Activated B cell treated with CpG ODN at 0.5 μM for 24 hours (primary cell): ENCODE measurements at regions not wholly inside any gene's neighbourhood (a gene's known extent, or its start where the extent isn't known, plus 50 kb on each side); places are given as distances from the start of the nearest gene placed in this dataset.

Experiments used
- ATAC-seq: fragments of 200-7000 bp; cut with Tn5 transposase; one replicate; pipeline ENCODE4 v1.10.0; 2021; ENCODE audit warnings: low read depth, mild to moderate bottlenecking, moderate library complexity
- CTCF ChIA-PET: fragments of 350-600 bp; sonication (Branson Sonifier 250); formaldehyde crosslinking; loops from one replicate; lab custom pipeline; 2021; ENCODE audit warnings: antibody characterized with exemption; lab: Charles Lee
- POLR2A ChIA-PET: fragments of 350-600 bp; sonication (Branson Sonifier 250); formaldehyde crosslinking; loops from one replicate; lab custom pipeline; 2021; ENCODE audit warnings: antibody characterized with exemption; lab: Charles Lee
- DNase-seq: peaks from one replicate; pipeline ENCODE4 v3.0.0; 2022
- H3K27ac Mint-ChIP-seq: one replicate; pipeline ENCODE4 v1.8.0; 2020; ENCODE audit warnings: mixed read lengths
- H3K27me3 Mint-ChIP-seq: one replicate; pipeline ENCODE4 v1.8.0; 2021; ENCODE audit warnings: mixed read lengths
- H3K36me3 Mint-ChIP-seq: one replicate; pipeline ENCODE4 v1.8.0; 2021; ENCODE audit warnings: low read depth, mixed read lengths
- H3K4me1 Mint-ChIP-seq: one replicate; pipeline ENCODE4 v1.8.0; 2021; ENCODE audit warnings: mixed read lengths
- H3K4me3 Mint-ChIP-seq: one replicate; pipeline ENCODE4 v1.8.0; 2020; ENCODE audit warnings: mild to moderate bottlenecking, mixed read lengths
- H3K9me3 Mint-ChIP-seq: one replicate; pipeline ENCODE4 v1.8.0; 2020; ENCODE audit warnings: mixed read lengths
- CTCF ChIP-seq: fragments of 200-600 bp; IDR thresholded peaks from one replicate; pipeline ENCODE4 v1.8.0; 2022; ENCODE audit warnings: antibody characterized with exemption, mild to moderate bottlenecking
- intact Hi-C: fragments of 100-400 bp; cut with micrococcal nuclease; formaldehyde crosslinking; loops from one replicate; pipeline ENCODE4 v1.15.1; 2024

- Mint-ChIP-seq H3K4me3 (no peak overlapping the region), H3K27ac (peak overlapping the region; percentile 25), H3K9me3 (no peaks in the 10 kb centered on the region)
These were observed 161.6 kb upstream of the TNFAIP3 start for GRCh38 chr6:137705160-137706082.

GRCh38 chr6:137706083-137706750 lies 160.8 kb upstream of the TNFAIP3 start:
- Mint-ChIP-seq H3K4me3 (no peak overlapping the region), H3K4me1 (peaks cover 52% of the 10 kb centered on the region), H3K9me3 (no peaks in the 10 kb centered on the region), H3K27ac (no peak overlapping the region), H3K27me3 (no peaks in the 10 kb centered on the region), H3K36me3 (no peaks in the 10 kb centered on the region)
- CTCF ChIA-PET = interaction anchor here (0.7 to 3.8 kb wide), 16 partner anchors 40 to 300 kb away, joined by 3 to 33 read pairs (median 3); partner anchors contain the start of gene TNFAIP3
- intact Hi-C loops = no loop called here
- TF ChIP-seq CTCF = no peak
- DNase-seq = no peak
- POLR2A ChIA-PET = interaction anchor here (0.7 to 1.2 kb wide), 3 partner anchors 160 to 238 kb away, joined by 3 to 5 read pairs (median 3); partner anchors contain the start of gene TNFAIP3
- no peak for ATAC-seq

More at GRCh38 chr6:137705160-137706082, 161.6 kb upstream of the TNFAIP3 start:
- Mint-ChIP-seq H3K36me3 (no peaks in the 10 kb centered on the region), H3K4me1 (peaks cover 49% of the 10 kb centered on the region), H3K27me3 (no peaks in the 10 kb centered on the region)
- peak; percentile 54 for DNase-seq
- ChIA-PET CTCF (interaction anchor here (0.7 to 3.8 kb wide), 19 partner anchors 40 to 302 kb away, joined by 3 to 33 read pairs (median 5); partner anchors contain the start of gene TNFAIP3), POLR2A (interaction anchor here (1.1 to 1.2 kb wide), 2 partner anchors 162 to 239 kb away, joined by 3 to 5 read pairs; partner anchors contain the start of gene TNFAIP3)
- peak; percentile 66 for ATAC-seq
- intact Hi-C loops = loop anchor here (1.0 kb wide), 4 partner anchors 44 to 404 kb away; no protein-coding TSS in a partner anchor
- peak; percentile 48 for TF ChIP-seq CTCF

- Mint-ChIP-seq H3K4me3 (no peak overlapping the region), H3K27ac (peak overlapping the region; percentile 85), H3K9me3 (no peaks in the 10 kb centered on the region), H3K4me1 (peaks cover 57% of the 10 kb centered on the region), H3K36me3 (no peaks in the 10 kb centered on the region), H3K27me3 (no peaks in the 10 kb centered on the region)
- TF ChIP-seq CTCF = no peak
- ChIA-PET CTCF (interaction anchor here (0.7 to 3.8 kb wide), 32 partner anchors 10 to 402 kb away, joined by 3 to 41 read pairs (median 4); partner anchors contain the start of gene TNFAIP3), POLR2A (interaction anchor here (0.7 to 2.4 kb wide), 9 partner anchors 10 to 239 kb away, joined by 3 to 42 read pairs (median 5); partner anchors contain the start of gene TNFAIP3)
- intact Hi-C loops = no loop called here
- DNase-seq (no peak), ATAC-seq (no peak)
These were observed 159.9 kb upstream of the TNFAIP3 start for GRCh38 chr6:137707038-137707589.

GRCh38 chr6:137707590-137708360 lies 159.3 kb upstream of the TNFAIP3 start:
- H3K9me3 Mint-ChIP-seq = no peaks in the 10 kb centered on the region
- no peaks in the 10 kb centered on the region for H3K36me3 Mint-ChIP-seq
- POLR2A ChIA-PET = interaction anchor here (1.0 to 2.4 kb wide), 9 partner anchors 9 to 238 kb away, joined by 3 to 42 read pairs (median 7); partner anchors contain the start of gene TNFAIP3
- peak overlapping the region; percentile 85 for H3K27ac Mint-ChIP-seq
- H3K4me3 Mint-ChIP-seq = peak overlapping the region; percentile 57
- TF ChIP-seq CTCF = peak; percentile 38
- no peaks in the 10 kb centered on the region for H3K27me3 Mint-ChIP-seq
- intact Hi-C loops = loop anchor here (1.0 kb wide), 6 partner anchors 93 to 300 kb away; partner anchors contain the start of gene TNFAIP3
- peak; percentile 75 for ATAC-seq
- CTCF ChIA-PET = interaction anchor here (0.8 to 2.9 kb wide), 25 partner anchors 11 to 401 kb away, joined by 3 to 41 read pairs (median 5); partner anchors contain the start of gene TNFAIP3
- peaks cover 59% of the 10 kb centered on the region for H3K4me1 Mint-ChIP-seq
- peak; percentile 27 for DNase-seq
